ENCODE measurements at regions not wholly inside any gene's neighbourhood (a gene's known extent, or its start where the extent isn't known, plus 50 kb on each side); places are given as distances from the start of the nearest gene placed in this dataset.

- no peak for TF ChIP-seq POLR2AphosphoS5 (IDR thresholded peaks at IDR 0.05; ENCODE audit: low read depth, low read length)
- no peak for TF ChIP-seq TAF1 (IDR thresholded peaks at IDR 0.05; ENCODE audit: borderline replicate concordance, insufficient read depth, low read length)
- TF ChIP-seq, protein P1, sequence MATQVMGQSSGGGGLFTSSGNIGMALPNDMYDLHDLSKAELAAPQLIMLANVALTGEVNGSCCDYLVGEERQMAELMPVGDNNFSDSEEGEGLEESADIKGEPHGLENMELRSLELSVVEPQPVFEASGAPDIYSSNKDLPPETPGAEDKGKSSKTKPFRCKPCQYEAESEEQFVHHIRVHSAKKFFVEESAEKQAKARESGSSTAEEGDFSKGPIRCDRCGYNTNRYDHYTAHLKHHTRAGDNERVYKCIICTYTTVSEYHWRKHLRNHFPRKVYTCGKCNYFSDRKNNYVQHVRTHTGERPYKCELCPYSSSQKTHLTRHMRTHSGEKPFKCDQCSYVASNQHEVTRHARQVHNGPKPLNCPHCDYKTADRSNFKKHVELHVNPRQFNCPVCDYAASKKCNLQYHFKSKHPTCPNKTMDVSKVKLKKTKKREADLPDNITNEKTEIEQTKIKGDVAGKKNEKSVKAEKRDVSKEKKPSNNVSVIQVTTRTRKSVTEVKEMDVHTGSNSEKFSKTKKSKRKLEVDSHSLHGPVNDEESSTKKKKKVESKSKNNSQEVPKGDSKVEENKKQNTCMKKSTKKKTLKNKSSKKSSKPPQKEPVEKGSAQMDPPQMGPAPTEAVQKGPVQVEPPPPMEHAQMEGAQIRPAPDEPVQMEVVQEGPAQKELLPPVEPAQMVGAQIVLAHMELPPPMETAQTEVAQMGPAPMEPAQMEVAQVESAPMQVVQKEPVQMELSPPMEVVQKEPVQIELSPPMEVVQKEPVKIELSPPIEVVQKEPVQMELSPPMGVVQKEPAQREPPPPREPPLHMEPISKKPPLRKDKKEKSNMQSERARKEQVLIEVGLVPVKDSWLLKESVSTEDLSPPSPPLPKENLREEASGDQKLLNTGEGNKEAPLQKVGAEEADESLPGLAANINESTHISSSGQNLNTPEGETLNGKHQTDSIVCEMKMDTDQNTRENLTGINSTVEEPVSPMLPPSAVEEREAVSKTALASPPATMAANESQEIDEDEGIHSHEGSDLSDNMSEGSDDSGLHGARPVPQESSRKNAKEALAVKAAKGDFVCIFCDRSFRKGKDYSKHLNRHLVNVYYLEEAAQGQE (IDR thresholded peaks at IDR 0.05; ENCODE audit: insufficient read depth in 1 of 2, low read depth in 2 of 2, low read length in 2 of 2): no peak
Observed at GRCh38 chr1:162919034-162919433, 58.1 kb upstream of the CCDC190 start.

Data from PFSK-1 (cell line).